RWPE1 (cell line): ENCODE measurements at regions not wholly inside any gene's neighbourhood (a gene's known extent, or its start where the extent isn't known, plus 50 kb on each side); places are given as distances from the start of the nearest gene placed in this dataset.

Source experiments
- CTCF ChIA-PET: fragments of 350-600 bp; sonication (Branson Sonifier 250); formaldehyde crosslinking; extraction: SDS; loops from one replicate; lab custom pipeline; 2021; lab: Yijun Ruan, JAX
- POLR2A ChIA-PET: fragments of 400-600 bp; formaldehyde crosslinking; extraction: SDS; loops from one replicate; lab custom pipeline; 2020; ENCODE audit warnings: antibody characterized with exemption; ENCODE audit not compliant: low non-redundant PET; lab: Yijun Ruan, JAX
- DNase-seq: peaks from one replicate; pipeline ENCODE4 v3.0.0; 2012; ENCODE audit warnings: low spot score
- H3K27ac ChIP-seq: fragments of 450-650 bp; 2 replicates; pipeline ENCODE4 v1.5.1; 2017
- CTCF ChIP-seq: fragments of 450-650 bp; conservative IDR thresholded peaks from 2 replicates; pipeline ENCODE4 v1.5.1; 2017; ENCODE audit warnings: low read depth, mild to moderate bottlenecking

GRCh38 chr5:54832045-54832444 is 153.3 kb downstream of the ESM1 start:
- no peak for DNase-seq
- ChIA-PET CTCF (interaction anchor here (0.6 kb wide), 1 partner anchor 204 kb away, joined by 3 read pairs; no protein-coding TSS in a partner anchor), POLR2A (no interaction called here)
- TF ChIP-seq CTCF: no peak
- no peak overlapping the region for H3K27ac ChIP-seq

- no peak for TF ChIP-seq CTCF
- ChIA-PET POLR2A (no interaction called here), CTCF (no interaction called here)
- DNase-seq: no peak
- no peak overlapping the region for H3K27ac ChIP-seq
These were observed 154.2 kb downstream of the ESM1 start for GRCh38 chr5:54831233-54831632.

- CTCF ChIA-PET: interaction anchor here (0.9 to 1.0 kb wide), 2 partner anchors 15 to 38 kb away, joined by 3 to 5 read pairs; no protein-coding TSS in a partner anchor
- no peak for TF ChIP-seq CTCF
- DNase-seq: no peak
- POLR2A ChIA-PET: no interaction called here
- H3K27ac ChIP-seq: no peak overlapping the region
These were observed 155.5 kb downstream of the ESM1 start for GRCh38 chr5:54829676-54830535.

- DNase-seq: no peak
- ChIA-PET POLR2A (no interaction called here), CTCF (interaction anchor here (0.6 to 1.0 kb wide), 2 partner anchors 38 to 322 kb away, joined by 3 read pairs; no protein-coding TSS in a partner anchor)
- no peak for TF ChIP-seq CTCF
- no peak overlapping the region for H3K27ac ChIP-seq
These were observed 156.3 kb downstream of the ESM1 start for GRCh38 chr5:54829102-54829501.

GRCh38 chr5:54828151-54828550 is 157.2 kb downstream of the ESM1 start:
- DNase-seq: no peak
- ChIA-PET POLR2A (no interaction called here), CTCF (no interaction called here)
- TF ChIP-seq CTCF: no peak
- no peak overlapping the region for H3K27ac ChIP-seq

- POLR2A ChIA-PET: no interaction called here
- TF ChIP-seq CTCF: no peak
- DNase-seq: peak; percentile 31
- CTCF ChIA-PET: interaction anchor here (0.6 to 1.1 kb wide), 2 partner anchors 308 to 786 kb away, joined by 4 to 7 read pairs; partner anchors contain the start of gene SNX18
- H3K27ac ChIP-seq: no peak overlapping the region
These were observed 160.4 kb downstream of the ESM1 start for GRCh38 chr5:54825005-54825404.
